Fibroblast of skin of left quadriceps (primary cell): ENCODE measurements at regions not wholly inside any gene's neighbourhood (a gene's known extent, or its start where the extent isn't known, plus 50 kb on each side); places are given as distances from the start of the nearest gene placed in this dataset.
"Not testable (repeated sequence)": the region's sequence is repeated elsewhere in the genome, so short reads cannot be mapped to it uniquely, and the experiment has no call there.

ENCODE experiments used
- DNase-seq, 2 experiments: peaks; one replicate each; pipeline ENCODE4 v3.0.0-alpha.2; 2013; ENCODE audit warnings: low read depth in 2 of 2

GRCh38 chr14:30218907-30219306, 291.3 kb upstream of the PRKD1 start:
- DNase-seq, result no peak

- no peak for DNase-seq
Observed at GRCh38 chr14:30221546-30221945, 293.9 kb upstream of the PRKD1 start.

- peak; percentile 40 to 46 for DNase-seq
Observed at GRCh38 chr14:30223385-30223785, 295.7 kb upstream of the PRKD1 start.

- no peak for DNase-seq
Observed at GRCh38 chr14:30223966-30224365, 296.3 kb upstream of the PRKD1 start.

- DNase-seq, result no peak
Observed at GRCh38 chr14:30225176-30225575, 297.5 kb upstream of the PRKD1 start.

- no peak for DNase-seq
Observed at GRCh38 chr14:30227436-30227835, 299.8 kb upstream of the PRKD1 start.

GRCh38 chr14:30227876-30228275, 300.2 kb upstream of the PRKD1 start:
- no peak for DNase-seq

GRCh38 chr14:30230719-30231118, 303.1 kb upstream of the PRKD1 start:
- DNase-seq, result no peak

- no peak for DNase-seq
Observed at GRCh38 chr14:30234966-30235365, 307.3 kb upstream of the PRKD1 start.

- no peak for DNase-seq
Observed at GRCh38 chr14:30235485-30235884, 307.8 kb upstream of the PRKD1 start.

- no peak for DNase-seq
Observed at GRCh38 chr14:30238936-30239335, 311.3 kb upstream of the PRKD1 start.

- no peak for DNase-seq
Observed at GRCh38 chr14:30240018-30240417, 312.4 kb upstream of the PRKD1 start.

- no peak for DNase-seq
Observed at GRCh38 chr14:30240685-30241084, 313.0 kb upstream of the PRKD1 start.

GRCh38 chr14:30242744-30243143, 315.1 kb upstream of the PRKD1 start:
- DNase-seq, result no peak

- DNase-seq, result no peak
Observed at GRCh38 chr14:30243207-30243606, 315.6 kb upstream of the PRKD1 start.

GRCh38 chr14:30243805-30244204, 315.2 kb upstream of the G2E3 start:
- no peak for DNase-seq

GRCh38 chr14:30244348-30244747, 314.6 kb upstream of the G2E3 start:
- DNase-seq, result not testable (repeated sequence)

- DNase-seq, result no peak
Observed at GRCh38 chr14:30251017-30251416, 307.9 kb upstream of the G2E3 start.

- DNase-seq, result no peak
Observed at GRCh38 chr14:30251557-30252100, 307.3 kb upstream of the G2E3 start.

GRCh38 chr14:30252151-30252550, 306.8 kb upstream of the G2E3 start:
- no peak for DNase-seq

- no peak for DNase-seq
Observed at GRCh38 chr14:30252783-30253674, 305.9 kb upstream of the G2E3 start.

GRCh38 chr14:30256627-30257026, 302.3 kb upstream of the G2E3 start:
- no peak for DNase-seq

- DNase-seq, result no peak
Observed at GRCh38 chr14:30257946-30258661, 300.9 kb upstream of the G2E3 start.
